ENCODE measurements at regions not wholly inside any gene's neighbourhood (a gene's known extent, or its start where the extent isn't known, plus 50 kb on each side); places are given as distances from the start of the nearest gene placed in this dataset.

- Histone ChIP-seq H3K9me2 (replicated peaks; ENCODE audit: insufficient read depth, low read length) (no peaks in the 10 kb centered on the region), H3K27me3 (replicated peaks; ENCODE audit: insufficient read depth, low read length) (no peaks in the 10 kb centered on the region), H3K36me3 (replicated peaks; ENCODE audit: insufficient read depth, low read length) (no peaks in the 10 kb centered on the region), H3K9ac (ENCODE audit: low read length) (no peak overlapping the region), H3K9me3 (replicated peaks; ENCODE audit: insufficient read depth, low read length) (no peaks in the 10 kb centered on the region), H3F3A (ENCODE audit: insufficient read depth, low read length) (no peaks in the 10 kb centered on the region), H3K4me2 (ENCODE audit: low read depth, low read length) (no peak overlapping the region), H3K79me2 (ENCODE audit: low read length) (no peaks in the 10 kb centered on the region), H3K27ac (ENCODE audit: low read length) (no peak overlapping the region), H2AFZ (ENCODE audit: low read length) (no peak overlapping the region), H3K4me1 (ENCODE audit: low read length) (no peaks in the 10 kb centered on the region), H3K4me3 (ENCODE audit: low read length) (no peak overlapping the region), H4K20me1 (ENCODE audit: insufficient read depth, low read length) (no peaks in the 10 kb centered on the region)
- DNase-seq, result no peak
- TF ChIP-seq EZH2phosphoT487 (IDR thresholded peaks at IDR 0.05; ENCODE audit: low read length) (no peak), CTCF (IDR thresholded peaks at IDR 0.05; ENCODE audit: low read length) (no peak), EZH2 (optimal IDR thresholded peaks at IDR 0.05; ENCODE audit: low read depth, low read length) (no peak)
These were observed 708.2 kb upstream of the PTPRD start for GRCh38 chr9:11320989-11321388.

GRCh38 chr9:11323457-11323856 is 710.7 kb upstream of the PTPRD start:
- H3F3A ChIP-seq (ENCODE audit: insufficient read depth, low read length), result no peaks in the 10 kb centered on the region
- no peaks in the 10 kb centered on the region for H3K9me3 ChIP-seq (replicated peaks; ENCODE audit: insufficient read depth, low read length)
- H4K20me1 ChIP-seq (ENCODE audit: insufficient read depth, low read length), result no peaks in the 10 kb centered on the region
- H3K36me3 ChIP-seq (replicated peaks; ENCODE audit: insufficient read depth, low read length), result no peaks in the 10 kb centered on the region
- DNase-seq, result no peak
- no peak overlapping the region for H2AFZ ChIP-seq (ENCODE audit: low read length)
- no peak overlapping the region for H3K4me2 ChIP-seq (ENCODE audit: low read depth, low read length)
- H3K4me1 ChIP-seq (ENCODE audit: low read length), result no peaks in the 10 kb centered on the region
- TF ChIP-seq CTCF (IDR thresholded peaks at IDR 0.05; ENCODE audit: low read length) (no peak), EZH2 (optimal IDR thresholded peaks at IDR 0.05; ENCODE audit: low read depth, low read length) (no peak), EZH2phosphoT487 (IDR thresholded peaks at IDR 0.05; ENCODE audit: low read length) (no peak)
- no peaks in the 10 kb centered on the region for H3K79me2 ChIP-seq (ENCODE audit: low read length)
- H3K27ac ChIP-seq (ENCODE audit: low read length), result no peak overlapping the region
- H3K9ac ChIP-seq (ENCODE audit: low read length), result no peak overlapping the region
- H3K9me2 ChIP-seq (replicated peaks; ENCODE audit: insufficient read depth, low read length), result no peaks in the 10 kb centered on the region
- no peaks in the 10 kb centered on the region for H3K27me3 ChIP-seq (replicated peaks; ENCODE audit: insufficient read depth, low read length)
- no peak overlapping the region for H3K4me3 ChIP-seq (ENCODE audit: low read length)

- H3K4me3 ChIP-seq (ENCODE audit: low read length), result no peak overlapping the region
These were observed 713.4 kb upstream of the PTPRD start for GRCh38 chr9:11326231-11326630.

More at GRCh38 chr9:11326231-11326630, 713.4 kb upstream of the PTPRD start:
- H3K27me3 ChIP-seq (replicated peaks; ENCODE audit: insufficient read depth, low read length), result no peaks in the 10 kb centered on the region
- no peaks in the 10 kb centered on the region for H3K9me3 ChIP-seq (replicated peaks; ENCODE audit: insufficient read depth, low read length)
- H2AFZ ChIP-seq (ENCODE audit: low read length), result no peak overlapping the region
- H4K20me1 ChIP-seq (ENCODE audit: insufficient read depth, low read length), result no peaks in the 10 kb centered on the region
- TF ChIP-seq CTCF (IDR thresholded peaks at IDR 0.05; ENCODE audit: low read length), result no peak
- TF ChIP-seq EZH2phosphoT487 (IDR thresholded peaks at IDR 0.05; ENCODE audit: low read length), result no peak
- TF ChIP-seq EZH2 (optimal IDR thresholded peaks at IDR 0.05; ENCODE audit: low read depth, low read length), result no peak
- H3K9me2 ChIP-seq (replicated peaks; ENCODE audit: insufficient read depth, low read length), result no peaks in the 10 kb centered on the region
- H3K9ac ChIP-seq (ENCODE audit: low read length), result no peak overlapping the region
- no peaks in the 10 kb centered on the region for H3K4me1 ChIP-seq (ENCODE audit: low read length)
- no peak for DNase-seq
- no peaks in the 10 kb centered on the region for H3K79me2 ChIP-seq (ENCODE audit: low read length)
- no peak overlapping the region for H3K27ac ChIP-seq (ENCODE audit: low read length)
- no peaks in the 10 kb centered on the region for H3K36me3 ChIP-seq (replicated peaks; ENCODE audit: insufficient read depth, low read length)
- H3F3A ChIP-seq (ENCODE audit: insufficient read depth, low read length), result no peaks in the 10 kb centered on the region
- no peak overlapping the region for H3K4me2 ChIP-seq (ENCODE audit: low read depth, low read length)

Data from MM.1S (cell line).